ENCODE measurements at regions not wholly inside any gene's neighbourhood (a gene's known extent, or its start where the extent isn't known, plus 50 kb on each side); places are given as distances from the start of the nearest gene placed in this dataset.
"Not testable (repeated sequence)": the region's sequence is repeated elsewhere in the genome, so short reads cannot be mapped to it uniquely, and the experiment has no call there.

GRCh38 chr5:39947657-39948056 is 522.9 kb upstream of the DAB2 start:
- DNase-seq: no peak

- no peak for DNase-seq
Measured at GRCh38 chr5:39946356-39947045, 521.7 kb upstream of the DAB2 start.

GRCh38 chr5:39945870-39946269 is 521.1 kb upstream of the DAB2 start:
- no peak for DNase-seq

GRCh38 chr5:39943811-39944210 is 519.0 kb upstream of the DAB2 start:
- no peak for DNase-seq

DNA sequence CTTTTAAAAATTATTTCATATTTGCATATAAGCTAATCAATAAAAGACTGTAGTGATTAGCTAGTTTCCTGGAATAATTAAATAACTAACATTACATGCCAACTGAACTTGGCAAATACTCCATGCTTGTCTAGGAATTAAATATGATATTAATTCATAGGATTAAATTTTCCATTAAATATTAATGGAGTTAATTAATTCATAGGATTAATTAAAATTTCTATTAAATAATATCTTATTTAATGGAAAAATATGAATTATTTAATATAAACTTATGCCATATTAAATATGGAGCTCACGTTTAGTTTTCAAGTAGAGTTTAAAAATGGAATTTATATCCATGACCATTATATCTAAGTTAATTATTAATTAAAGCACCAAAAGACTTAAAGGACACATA is 517.8 kb upstream of the DAB2 start:
- no peak for DNase-seq

GRCh38 chr5:39941416-39941815 is 516.6 kb upstream of the DAB2 start:
- no peak for DNase-seq

GRCh38 chr5:39934830-39935229 is 510.1 kb upstream of the DAB2 start:
- DNase-seq: no peak

DNA sequence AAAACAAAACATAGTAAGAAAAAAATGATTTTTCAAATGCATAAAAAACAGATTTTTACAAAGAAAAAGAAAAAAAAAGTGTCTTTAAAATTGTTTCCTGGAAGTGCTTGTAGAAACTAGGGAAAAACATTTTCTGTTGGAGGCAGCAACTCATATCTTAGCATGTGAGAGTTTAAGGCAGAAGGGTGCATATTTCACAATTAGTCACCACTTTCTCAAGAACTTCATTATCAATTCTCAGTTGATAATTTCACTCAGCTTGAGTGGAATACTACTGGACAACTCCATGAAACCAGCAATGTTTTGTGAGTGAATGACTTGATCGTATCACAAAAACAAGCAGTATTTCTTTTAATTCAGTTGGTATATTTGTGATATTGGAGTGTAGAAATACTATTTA is 508.3 kb upstream of the DAB2 start:
- DNase-seq: no peak

- DNase-seq: no peak
Measured at GRCh38 chr5:39928709-39929108, 503.9 kb upstream of the DAB2 start.

DNA sequence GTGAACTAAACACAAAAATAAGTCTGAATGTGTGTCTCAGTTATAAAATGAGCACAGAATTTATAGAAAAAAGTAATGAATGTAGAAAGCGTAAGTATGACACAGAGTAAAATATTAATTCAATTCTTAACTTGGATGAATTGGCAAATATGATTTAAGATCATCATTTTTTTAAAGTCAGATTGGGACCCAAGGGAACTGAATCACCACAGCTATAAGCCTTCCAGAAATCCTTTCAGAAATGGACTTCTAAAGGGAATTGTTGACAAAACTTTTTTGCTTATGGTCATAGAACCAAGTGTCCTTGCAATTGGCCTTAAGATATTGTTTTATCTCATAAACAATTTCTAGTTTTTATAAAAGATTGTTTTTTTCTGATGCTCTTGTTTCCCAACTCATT is 495.1 kb upstream of the DAB2 start:
- no peak for DNase-seq

GRCh38 chr5:39912906-39913305 is 488.1 kb upstream of the DAB2 start:
- DNase-seq: no peak

DNA sequence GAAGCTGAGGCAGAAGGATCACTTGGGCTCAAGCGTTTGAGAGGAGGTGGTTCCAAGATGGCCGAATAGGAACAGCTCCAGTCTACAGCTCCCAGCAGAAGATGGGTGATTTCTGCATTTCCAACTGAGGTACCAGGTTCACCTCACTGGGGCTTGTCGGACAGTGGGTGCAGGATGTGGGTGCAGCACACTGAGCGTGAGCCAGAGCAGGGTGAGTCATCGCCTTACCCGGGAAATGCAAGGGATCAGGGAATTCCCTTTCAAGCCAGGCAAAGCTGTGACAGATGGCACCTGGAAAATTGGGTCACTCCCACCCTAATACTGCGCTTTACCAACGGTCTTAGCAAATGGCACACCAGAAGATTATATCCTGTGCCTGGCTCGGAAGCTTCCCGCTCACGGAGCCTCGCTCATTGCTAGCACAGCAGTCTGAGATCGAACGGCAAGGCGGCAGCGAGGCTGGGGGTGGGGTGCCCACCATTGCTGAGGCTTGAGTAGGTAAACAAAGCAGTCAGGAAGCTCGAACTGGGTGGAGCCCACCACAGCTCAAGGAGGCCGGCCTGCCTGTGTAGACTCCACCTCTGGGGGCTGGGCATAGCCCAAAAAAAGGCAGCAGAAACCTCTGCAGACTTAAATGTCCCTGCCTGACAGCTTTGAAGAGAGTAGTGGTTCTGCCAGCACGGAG is 482.6 kb upstream of the DAB2 start:
- DNase-seq: not testable (repeated sequence)

DNA sequence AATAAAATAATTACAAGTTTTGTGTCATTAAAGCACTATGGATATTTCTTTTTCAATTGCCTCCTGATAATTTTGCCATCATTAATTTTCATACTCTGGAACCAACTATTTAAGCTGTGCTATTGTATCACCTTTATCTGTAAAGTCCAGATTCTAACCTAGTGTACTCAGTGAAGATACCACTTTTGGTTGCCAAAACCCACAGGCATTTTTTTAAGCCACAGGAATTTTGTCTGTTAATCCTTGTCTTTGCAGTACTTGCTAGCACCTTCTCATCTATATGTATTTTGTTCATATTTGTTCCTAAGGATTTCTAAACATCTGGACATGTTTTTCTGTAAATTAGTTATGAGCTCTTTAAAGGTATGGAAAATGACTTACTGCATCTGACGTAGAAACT is 481.4 kb upstream of the DAB2 start:
- DNase-seq: no peak

DNA sequence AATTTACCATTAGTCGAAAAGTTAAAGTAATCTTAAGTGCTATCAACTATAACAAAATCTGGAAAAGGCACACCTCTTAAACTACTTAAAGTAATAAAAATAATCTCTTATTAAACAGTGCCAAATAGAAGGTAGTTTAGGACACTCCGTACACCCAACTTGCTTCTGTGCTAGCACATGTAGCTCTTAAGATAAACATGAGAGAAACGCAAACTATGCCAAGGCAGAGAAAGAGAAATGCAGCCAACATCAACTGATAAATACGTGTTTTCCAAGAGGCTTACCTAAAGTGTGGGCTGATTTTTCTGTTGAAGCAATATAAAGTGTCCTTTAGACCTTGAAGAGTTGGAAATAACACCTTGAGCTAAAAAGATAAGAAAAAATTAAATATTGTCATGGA is 480.6 kb upstream of the DAB2 start:
- DNase-seq: no peak

- DNase-seq: no peak
Measured at GRCh38 chr5:39902626-39903025, 477.8 kb upstream of the DAB2 start.

DNA sequence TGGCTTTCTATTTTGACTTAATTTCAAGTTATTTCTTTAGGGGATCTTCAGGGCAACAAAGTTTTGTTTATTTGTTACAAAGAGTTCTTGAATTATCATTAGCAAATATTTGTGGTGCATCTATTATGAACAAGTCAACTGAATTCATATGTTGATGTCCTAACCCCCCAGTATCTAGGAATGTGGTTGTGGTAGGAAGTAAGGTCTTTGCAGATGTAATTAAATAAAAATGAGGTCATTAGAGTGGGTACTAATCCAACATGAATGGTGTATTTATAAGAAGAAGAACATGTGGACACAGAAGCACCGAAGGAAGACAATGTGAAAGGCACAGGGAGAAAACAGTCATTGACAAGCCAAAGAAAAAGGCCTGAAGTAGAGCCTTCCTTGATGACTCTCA is 474.0 kb upstream of the DAB2 start:
- DNase-seq: no peak

GRCh38 chr5:39896706-39897105 is 471.9 kb upstream of the DAB2 start:
- DNase-seq: no peak

DNA sequence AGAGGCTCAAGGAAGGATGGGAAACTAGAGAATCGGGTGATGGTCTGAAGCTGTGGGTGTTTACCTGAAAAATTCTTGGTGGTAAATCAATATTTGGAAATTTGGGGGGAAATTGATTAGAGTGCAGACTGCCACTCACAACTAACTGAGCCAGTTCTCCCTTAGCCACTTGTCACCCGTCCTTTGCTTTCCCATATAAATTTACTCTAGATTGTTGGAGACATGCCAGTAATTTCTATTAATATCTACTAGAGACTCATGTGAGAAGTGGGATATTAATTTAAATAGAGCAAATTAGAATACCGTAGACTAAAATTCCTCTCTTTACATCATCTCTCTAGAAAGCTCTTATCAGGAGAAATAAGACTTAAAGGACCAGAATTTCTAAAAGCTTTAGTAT is 471.3 kb upstream of the DAB2 start:
- DNase-seq: no peak

DNA sequence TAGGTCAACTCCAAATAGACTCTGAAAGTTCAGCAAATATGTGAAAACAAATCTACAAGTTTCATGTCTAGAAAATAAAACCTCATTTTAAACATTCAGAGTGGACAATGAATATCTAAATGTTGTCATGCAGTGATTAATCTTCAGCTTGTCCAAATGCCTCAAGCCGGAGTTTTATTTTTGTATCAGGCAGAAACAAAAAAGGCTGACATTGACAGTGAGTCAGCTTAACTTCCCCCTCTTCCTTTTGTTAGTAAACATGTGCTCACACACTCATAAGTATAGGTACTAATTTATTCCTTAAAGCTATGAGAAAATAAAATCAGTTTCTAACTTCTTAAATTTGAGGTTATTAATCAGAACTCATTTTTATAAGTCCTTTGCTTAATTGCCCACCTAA is 467.9 kb upstream of the DAB2 start:
- DNase-seq: no peak

GRCh38 chr5:39891376-39891775 is 466.6 kb upstream of the DAB2 start:
- DNase-seq: no peak

- DNase-seq: no peak
Measured at GRCh38 chr5:39880985-39881384, 456.2 kb upstream of the DAB2 start.

GRCh38 chr5:39877479-39877878 is 452.7 kb upstream of the DAB2 start:
- DNase-seq: no peak

DNA sequence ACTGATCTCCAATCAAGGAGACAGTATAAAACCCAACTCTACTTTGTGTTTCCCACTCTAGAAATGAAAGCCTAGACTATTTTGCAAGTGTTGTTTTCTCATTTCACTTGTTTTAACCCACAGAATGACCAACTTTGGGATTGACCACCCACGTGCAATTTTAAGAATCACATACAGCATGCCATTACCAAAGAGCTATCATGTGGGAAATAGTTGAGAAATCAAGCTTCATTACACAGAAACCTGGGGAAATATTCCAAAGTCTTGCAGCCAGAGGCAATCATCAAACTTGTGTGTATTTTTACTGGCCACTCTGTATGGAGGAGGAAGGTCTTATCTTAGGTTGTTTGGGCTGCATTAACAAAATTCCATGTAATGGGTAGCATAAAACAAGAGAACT is 451.4 kb upstream of the DAB2 start:
- DNase-seq: no peak

- DNase-seq: no peak
Measured at GRCh38 chr5:39870137-39870536, 445.4 kb upstream of the DAB2 start.

GRCh38 chr5:39869396-39869795 is 444.6 kb upstream of the DAB2 start:
- DNase-seq: no peak
